Rectal smooth muscle tissue (tissue), 1 donor: ENCODE measurements at regions not wholly inside any gene's neighbourhood (a gene's known extent, or its start where the extent isn't known, plus 50 kb on each side); places are given as distances from the start of the nearest gene placed in this dataset.
"Not testable (repeated sequence)": the region's sequence is repeated elsewhere in the genome, so short reads cannot be mapped to it uniquely, and the experiment has no call there.

Experiments used
- H3K27ac ChIP-seq: one replicate; pipeline ENCODE4 v1.7.0; 2013; ENCODE audit warnings: low read depth, low read length, inconsistent platforms
- H3K27me3 ChIP-seq: one replicate; pipeline ENCODE4 v1.7.0; 2013; ENCODE audit warnings: low read length; ENCODE audit not compliant: control insufficient read depth, insufficient read depth
- H3K36me3 ChIP-seq: one replicate; pipeline ENCODE4 v1.7.0; 2013; ENCODE audit warnings: low read length; ENCODE audit not compliant: control insufficient read depth, insufficient read depth
- H3K4me1 ChIP-seq: one replicate; pipeline ENCODE4 v1.7.0; 2013; ENCODE audit warnings: low read length; ENCODE audit not compliant: control insufficient read depth, insufficient read depth
- H3K4me3 ChIP-seq: one replicate; pipeline ENCODE4 v1.7.0; 2013; ENCODE audit warnings: low read length
- H3K9ac ChIP-seq: one replicate; pipeline ENCODE4 v1.7.0; 2013; ENCODE audit warnings: low read length

DNA sequence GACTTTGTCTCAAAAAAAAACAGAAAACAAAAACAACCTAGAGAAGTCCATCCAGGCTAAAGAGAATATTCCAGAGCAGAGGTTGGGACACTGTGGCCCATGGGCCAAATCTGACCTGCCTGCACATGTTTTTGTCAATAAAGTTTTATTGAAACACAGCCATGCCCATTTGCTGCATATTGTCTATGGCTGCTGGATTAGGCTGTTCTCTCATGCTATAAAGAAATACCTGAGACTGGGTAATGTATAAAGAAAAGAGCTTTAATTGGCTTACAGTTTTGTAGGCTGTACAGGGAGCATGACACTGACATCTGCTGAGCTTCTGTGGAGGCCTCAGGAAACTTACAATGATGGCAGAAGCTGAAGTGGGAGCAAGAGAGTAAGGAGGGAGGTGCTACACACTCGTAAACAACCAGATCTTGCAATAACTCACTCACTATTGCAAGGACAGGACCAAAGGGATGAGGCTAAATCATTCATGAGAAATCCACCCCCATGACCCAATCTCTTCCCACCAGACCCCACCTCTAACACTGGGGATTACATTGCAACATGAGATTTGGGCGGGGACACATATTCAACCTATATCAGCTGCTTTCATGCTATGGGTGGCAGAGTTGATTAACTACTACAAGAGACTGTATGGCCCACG, 122.5 kb upstream of the KRTAP5-11 start:
- not testable (repeated sequence) for H3K36me3 ChIP-seq, H3K27me3 ChIP-seq, H3K9ac ChIP-seq, H3K27ac ChIP-seq, H3K4me3 ChIP-seq, H3K4me1 ChIP-seq

DNA sequence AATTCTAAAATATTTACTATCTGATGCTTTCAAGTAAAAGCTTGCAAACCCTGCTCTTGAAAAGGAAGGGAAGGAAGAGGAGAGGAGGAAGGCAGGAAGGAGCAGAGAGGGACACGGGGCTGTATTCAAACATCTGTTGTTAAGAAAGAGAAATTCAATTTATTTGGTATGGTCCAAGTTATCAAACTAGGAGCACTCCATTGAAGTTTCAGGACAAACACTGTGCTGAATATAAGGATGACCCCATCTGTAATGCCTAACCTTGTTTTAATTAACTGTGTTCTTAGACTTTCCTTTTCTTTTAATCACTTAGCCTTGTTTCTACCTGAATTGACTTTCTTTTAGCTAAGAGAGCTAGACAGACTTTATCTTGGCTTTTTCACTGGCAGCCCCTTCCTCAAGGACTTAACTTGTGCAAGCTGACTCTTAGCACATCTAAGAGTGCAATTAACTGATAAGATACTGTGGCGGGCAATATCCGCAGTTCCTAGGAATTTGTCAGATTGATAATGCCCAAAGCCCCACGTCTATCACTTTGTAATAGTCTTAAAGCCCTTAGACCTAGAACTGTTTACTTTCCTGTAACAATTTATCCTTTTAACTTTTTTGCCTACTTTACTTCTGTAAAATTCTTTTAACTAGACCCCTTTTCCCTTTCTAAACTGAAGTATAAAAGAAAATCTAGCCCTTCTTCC, 123.2 kb upstream of the KRTAP5-11 start:
- H3K4me3 ChIP-seq, H3K9ac ChIP-seq, H3K4me1 ChIP-seq, H3K27ac ChIP-seq, H3K27me3 ChIP-seq, H3K36me3 ChIP-seq: not testable (repeated sequence)

DNA sequence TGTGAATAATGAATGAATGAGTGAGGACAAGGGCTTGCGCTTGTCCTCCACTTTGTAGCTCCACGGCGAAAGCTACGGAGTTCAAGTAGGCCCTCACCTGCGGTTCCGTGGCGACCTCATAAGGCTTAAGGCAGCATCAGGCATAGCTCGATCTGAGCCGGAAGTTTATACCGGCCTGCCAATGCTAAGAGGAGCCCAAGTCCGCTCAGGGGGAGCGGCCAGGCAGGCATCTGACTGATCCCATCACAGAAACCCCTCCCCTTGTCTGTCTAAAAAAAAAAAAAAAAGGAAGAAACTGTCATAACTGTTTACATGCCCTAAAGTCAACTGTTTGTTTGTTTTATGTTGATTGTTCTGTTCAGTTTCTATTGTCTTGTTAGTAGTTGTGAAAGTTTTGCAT, 124.4 kb upstream of the KRTAP5-11 start:
- not testable (repeated sequence) for H3K27me3 ChIP-seq, H3K36me3 ChIP-seq, H3K27ac ChIP-seq

GRCh38 chr11:71709541-71709940, 123.5 kb upstream of the DEFB108B start:
- H3K27me3 ChIP-seq, H3K27ac ChIP-seq, H3K9ac ChIP-seq, H3K36me3 ChIP-seq, H3K4me1 ChIP-seq, H3K4me3 ChIP-seq: not testable (repeated sequence)

More for the DNA sequence above, 124.4 kb upstream of the KRTAP5-11 start:
- H3K4me3 ChIP-seq, H3K4me1 ChIP-seq, H3K9ac ChIP-seq: not testable (repeated sequence)

GRCh38 chr11:71710171-71710671, 122.8 kb upstream of the DEFB108B start:
- not testable (repeated sequence) for H3K27me3 ChIP-seq, H3K36me3 ChIP-seq, H3K27ac ChIP-seq, H3K9ac ChIP-seq, H3K4me1 ChIP-seq
- H3K4me3 ChIP-seq: peak overlapping the region; percentile 41

DNA sequence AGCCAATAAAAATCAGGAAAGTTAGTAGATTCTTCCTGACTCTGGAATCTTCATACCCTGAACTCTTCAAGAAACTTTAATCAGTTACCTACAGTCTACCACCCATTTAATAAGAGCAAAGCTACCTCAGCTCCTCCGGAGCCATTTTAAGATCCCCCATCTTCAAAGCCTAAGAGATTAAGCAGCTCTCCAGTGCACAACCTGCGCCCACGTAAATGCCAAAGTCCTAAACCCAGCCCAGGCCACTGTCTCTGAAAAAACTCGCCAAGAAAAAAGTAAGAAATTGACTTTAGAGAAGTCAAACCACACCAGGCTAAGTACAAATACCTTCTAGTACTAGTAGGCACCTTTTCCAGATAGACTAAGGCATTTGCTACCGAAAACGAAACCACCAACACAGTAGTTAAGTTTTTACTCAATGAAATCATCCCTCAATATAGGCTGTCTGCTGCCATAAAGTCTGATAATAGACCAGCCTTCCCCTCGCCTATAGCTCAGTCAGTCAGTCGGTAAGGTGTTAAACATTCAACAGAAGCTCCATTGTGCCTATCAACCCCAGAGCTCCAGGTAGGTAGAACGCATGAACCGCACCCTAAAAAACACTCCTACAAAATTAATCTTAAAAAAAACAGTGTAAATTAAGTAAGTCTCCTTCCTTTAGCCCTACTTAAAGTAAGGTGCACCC, 122.2 kb upstream of the DEFB108B start:
- H3K4me1 ChIP-seq, H3K9ac ChIP-seq, H3K4me3 ChIP-seq, H3K27me3 ChIP-seq, H3K27ac ChIP-seq, H3K36me3 ChIP-seq: not testable (repeated sequence)

DNA sequence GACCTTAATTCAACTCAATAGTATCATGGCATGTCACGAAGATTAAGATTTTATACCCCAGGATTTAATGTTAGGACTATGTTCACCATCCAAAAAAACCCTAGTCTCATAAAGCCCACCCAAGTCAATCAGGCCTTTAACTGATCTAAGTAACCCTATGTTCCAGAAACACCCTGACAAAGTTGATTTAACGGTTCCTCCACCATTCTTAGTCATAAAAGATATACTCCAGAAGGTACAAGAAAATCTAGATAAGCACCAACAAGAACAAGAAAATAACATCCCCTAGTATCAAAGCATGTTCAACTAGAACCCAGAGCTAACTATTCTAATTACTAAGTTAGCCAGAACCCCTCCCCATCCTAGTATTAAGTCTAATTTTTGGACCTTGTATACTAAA, 120.7 kb upstream of the DEFB108B start:
- H3K4me3 ChIP-seq, H3K4me1 ChIP-seq, H3K36me3 ChIP-seq, H3K9ac ChIP-seq, H3K27ac ChIP-seq, H3K27me3 ChIP-seq: not testable (repeated sequence)

DNA sequence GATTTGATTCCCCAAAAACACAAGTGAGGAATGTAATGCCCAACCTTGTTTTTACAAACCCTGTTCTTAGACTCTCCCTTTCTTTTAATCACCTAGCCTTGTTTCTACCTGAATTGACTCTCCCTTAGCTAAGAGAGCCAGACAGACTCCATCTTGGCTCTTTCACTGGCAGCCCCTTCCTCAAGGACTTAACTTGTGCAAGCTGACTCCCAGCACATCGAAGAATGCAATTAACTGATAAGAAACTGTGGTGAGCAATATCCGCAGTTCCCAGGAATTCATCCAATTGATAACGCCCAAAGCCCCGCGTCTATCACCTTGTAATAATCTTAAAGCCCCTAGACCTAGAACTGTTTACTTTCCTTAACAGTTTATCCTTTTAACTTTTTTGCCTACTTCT, 120.2 kb upstream of the DEFB108B start:
- not testable (repeated sequence) for H3K9ac ChIP-seq, H3K27ac ChIP-seq, H3K27me3 ChIP-seq, H3K36me3 ChIP-seq, H3K4me3 ChIP-seq, H3K4me1 ChIP-seq

DNA sequence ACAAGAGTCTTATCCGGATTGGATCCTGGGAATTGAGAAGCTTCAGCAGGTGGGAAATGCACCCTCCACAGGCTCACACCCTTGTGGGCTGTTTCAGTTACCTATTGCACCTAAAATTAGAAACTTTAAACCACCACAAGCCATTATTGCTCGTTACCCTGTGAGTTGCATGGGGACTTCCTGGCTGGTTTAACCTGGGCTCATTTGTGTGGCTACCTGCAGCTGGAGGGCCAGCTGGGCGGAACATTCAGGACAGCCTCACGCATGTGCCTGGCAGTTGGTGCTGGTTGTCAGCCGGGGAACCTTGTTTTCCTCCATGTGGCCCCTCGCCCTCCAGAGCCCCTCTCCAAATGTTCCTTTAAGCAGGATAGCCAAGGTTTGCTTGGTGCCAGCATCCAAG, 118.5 kb upstream of the DEFB108B start:
- H3K4me3 ChIP-seq, H3K27ac ChIP-seq, H3K36me3 ChIP-seq: not testable (repeated sequence)

DNA sequence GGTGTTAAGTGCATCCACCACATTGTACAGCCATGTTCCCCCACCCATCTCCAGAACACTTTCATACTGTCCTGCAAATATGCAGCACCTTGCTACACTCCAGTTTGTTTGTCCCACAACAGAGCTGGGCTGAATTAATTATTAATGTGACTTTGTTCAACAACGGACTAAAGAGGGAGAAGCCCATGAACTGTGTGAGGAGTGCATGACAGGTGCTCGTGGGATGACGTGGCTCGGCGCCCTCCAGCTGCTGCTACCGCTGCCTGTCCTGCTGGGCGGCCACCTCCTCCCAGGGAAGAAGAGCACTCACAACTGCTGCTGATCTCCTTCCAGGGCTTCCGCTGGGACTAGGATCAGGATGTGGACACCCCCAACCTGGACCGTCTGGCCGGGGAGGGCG, 111.2 kb upstream of the DEFB108B start:
- not testable (repeated sequence) for H3K27ac ChIP-seq, H3K36me3 ChIP-seq, H3K4me1 ChIP-seq, H3K4me3 ChIP-seq, H3K27me3 ChIP-seq, H3K9ac ChIP-seq

More for the DNA sequence above, 118.5 kb upstream of the DEFB108B start:
- not testable (repeated sequence) for H3K27me3 ChIP-seq, H3K4me1 ChIP-seq, H3K9ac ChIP-seq

DNA sequence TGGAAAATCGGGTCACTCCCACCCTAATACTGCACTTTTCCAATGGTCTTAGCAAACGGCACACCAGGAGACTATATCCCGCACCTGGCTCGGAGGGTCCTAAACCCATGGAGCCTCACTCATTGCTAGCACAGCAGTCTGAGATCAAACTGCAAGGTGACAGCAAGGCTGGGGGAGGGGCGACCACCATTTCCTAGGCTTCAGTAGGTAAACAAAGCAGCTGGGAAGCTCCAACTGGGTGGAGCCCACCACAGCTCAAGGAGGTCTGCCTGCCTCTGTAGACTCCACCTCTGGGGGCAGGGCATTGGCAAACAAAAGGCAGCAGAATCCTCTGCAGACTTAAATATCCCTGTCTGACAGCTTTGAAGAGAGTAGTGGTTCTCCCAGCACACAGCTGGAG, 109.0 kb upstream of the DEFB108B start:
- H3K4me1 ChIP-seq, H3K4me3 ChIP-seq, H3K27ac ChIP-seq, H3K36me3 ChIP-seq, H3K9ac ChIP-seq, H3K27me3 ChIP-seq: not testable (repeated sequence)

DNA sequence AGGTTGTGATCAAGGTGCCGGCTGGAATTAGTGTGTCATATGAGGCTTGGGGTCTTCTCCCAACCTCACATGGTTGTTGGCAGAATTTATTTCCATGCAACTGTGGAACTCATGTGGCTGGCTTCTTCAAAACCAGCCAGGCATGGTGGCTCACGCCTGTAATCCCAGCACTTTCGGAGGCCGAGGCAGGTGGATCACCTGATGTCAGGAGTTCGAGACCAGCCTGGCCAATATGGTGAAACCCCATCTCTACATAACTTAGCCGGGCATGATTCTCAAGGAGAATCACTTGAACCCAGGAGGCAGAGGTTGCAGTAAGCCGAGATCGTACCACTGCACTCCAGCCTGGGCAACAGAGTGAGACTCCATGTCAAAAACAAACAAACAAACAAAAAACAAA, 102.3 kb upstream of the DEFB108B start:
- not testable (repeated sequence) for H3K36me3 ChIP-seq, H3K9ac ChIP-seq, H3K27me3 ChIP-seq, H3K27ac ChIP-seq, H3K4me3 ChIP-seq, H3K4me1 ChIP-seq

DNA sequence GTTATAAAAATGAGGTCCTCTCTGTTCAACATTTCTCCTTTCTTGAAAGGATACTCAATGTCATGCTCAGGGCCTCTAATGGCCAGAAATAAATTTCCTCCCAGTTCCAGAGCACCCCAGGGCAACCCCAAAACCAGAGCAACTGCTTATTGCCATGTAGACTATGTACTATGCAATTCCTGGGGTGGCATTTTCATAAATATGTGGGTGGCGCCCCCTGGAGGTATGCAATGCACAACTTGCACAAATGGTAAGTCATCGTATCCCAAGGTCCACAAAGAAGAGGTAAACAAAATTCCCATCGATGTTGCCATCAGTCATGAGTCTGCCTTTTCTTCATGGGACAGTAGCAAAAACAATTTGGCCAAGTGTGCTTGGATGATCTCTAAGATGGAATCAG, 98.6 kb upstream of the DEFB108B start:
- not testable (repeated sequence) for H3K36me3 ChIP-seq, H3K9ac ChIP-seq, H3K4me3 ChIP-seq, H3K27me3 ChIP-seq, H3K27ac ChIP-seq, H3K4me1 ChIP-seq
